Limb (tissue), 2 donors: ENCODE measurements at regions not wholly inside any gene's neighbourhood (a gene's known extent, or its start where the extent isn't known, plus 50 kb on each side); places are given as distances from the start of the nearest gene placed in this dataset.

Source experiments
- DNase-seq, 2 donors: peaks; one replicate each; pipeline ENCODE4 v3.0.0-alpha.2; 2016; ENCODE audit errors: extremely low spot score in 2 of 2

DNA sequence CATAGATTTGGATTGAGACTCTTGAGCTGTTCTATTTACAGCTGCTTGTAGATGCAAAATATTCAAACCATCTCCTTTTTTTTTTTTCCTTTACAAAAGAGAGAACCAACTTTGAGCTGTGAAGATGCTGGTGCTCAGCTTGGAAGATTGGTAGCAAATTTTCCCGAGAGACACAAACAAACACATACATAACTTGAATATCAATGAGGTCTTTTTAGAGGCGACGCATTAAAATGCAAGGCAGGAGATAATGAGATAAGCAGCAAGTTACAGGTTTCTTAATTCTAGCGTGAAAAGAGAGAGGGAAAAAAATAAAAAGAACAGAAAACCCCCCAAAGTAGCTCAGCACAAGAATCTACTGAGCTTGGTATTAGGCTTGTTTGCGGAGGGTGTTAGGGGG is 247.0 kb upstream of the SORL1-AS1 start:
- DNase-seq, result no peak

DNA sequence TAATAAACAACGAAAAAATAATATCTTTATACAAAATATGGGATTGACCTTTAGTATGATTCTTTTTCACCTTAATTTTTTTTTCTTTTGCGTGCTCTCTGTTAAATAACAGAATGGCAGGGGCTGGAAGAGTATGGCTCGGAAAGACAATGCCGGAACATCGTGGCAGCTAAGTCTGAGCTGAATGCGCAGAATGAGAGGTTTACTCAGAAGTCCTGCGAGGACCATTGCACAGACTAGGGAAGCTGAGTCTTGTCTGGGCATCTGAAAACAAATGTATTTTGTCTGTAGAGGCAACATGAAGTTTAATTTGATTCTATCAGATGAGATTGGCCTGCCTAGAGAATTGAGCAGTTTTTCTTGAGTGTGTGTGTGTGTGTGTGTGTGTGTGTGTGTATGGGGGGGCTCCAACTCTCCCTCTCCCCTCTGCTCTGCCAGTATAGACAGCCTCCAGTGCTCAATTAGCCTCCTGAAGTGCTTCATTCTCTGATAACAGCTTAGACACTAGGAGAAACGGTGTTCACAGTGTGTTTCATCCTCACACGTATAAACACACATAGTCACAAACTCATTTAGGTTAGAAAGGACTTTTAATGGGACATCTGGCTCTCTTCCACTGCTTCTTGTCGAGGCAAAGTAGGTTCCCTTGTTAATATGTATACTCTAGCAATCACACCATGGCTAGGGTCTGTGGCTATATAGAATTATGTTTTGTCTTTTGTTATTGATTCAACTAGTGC is 244.3 kb upstream of the SORL1-AS1 start:
- DNase-seq, result no peak

- DNase-seq, result peak; percentile 72 to 73
Observed at GRCh38 chr11:121696177-121696871, 243.6 kb upstream of the SORL1-AS1 start.

- DNase-seq, result no peak
Observed at GRCh38 chr11:121692236-121692635, 239.5 kb upstream of the SORL1-AS1 start.

DNA sequence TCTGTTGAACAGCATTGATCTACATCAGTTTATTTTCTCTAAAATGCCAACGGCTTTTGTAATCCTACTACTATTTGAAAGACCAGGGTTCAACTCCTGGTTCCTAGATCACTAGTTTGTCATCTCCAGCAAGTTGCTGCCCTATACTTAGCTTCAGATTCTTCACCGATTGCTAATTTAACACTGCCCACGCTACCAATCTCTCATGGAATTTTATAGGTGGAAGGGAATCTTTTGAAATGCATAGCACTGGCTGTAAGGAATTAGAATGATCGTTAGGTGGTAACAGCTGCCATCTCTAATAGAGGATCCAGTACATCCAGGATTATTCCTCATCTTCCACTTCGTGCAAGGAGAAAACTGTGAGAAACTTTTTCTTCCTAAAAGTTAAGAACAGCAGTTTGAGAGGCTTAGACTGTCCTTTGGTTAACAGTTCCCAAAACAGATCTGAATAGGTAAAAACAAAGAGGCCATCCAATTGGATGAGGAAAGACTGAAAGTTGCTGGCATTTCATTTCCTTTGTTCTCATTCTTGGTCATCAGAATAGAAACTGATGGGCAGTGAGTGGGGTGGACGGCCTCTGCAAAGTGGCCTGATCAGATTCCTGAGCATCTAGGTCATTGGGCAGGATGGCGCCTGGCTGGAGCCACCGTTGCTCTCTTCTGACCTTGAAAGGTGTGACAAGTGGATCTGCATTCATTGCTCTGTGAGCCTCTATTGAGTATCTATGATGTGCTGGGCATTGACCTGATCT is 236.3 kb upstream of the SORL1-AS1 start:
- DNase-seq, result no peak

DNA sequence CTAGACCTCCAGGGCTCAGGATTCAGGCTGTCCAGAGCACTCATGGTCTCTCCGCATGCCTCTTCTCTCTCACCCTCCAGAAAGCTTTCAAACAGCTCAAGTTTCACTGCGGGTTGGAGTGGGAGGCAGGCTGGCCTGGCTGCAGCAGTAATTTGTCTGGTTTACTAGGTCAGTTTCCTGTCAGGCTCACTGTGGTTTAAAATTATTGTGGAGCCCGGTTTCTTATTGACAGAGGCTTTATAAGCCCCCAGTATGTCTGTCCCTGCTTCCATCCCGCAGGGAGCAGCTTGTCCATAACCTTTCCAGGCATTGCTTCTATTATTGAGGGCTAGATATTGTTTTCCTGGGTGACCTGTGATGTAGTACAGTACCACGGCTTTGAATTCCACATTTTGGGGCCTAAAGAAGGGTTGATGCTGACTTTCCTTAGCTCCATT is 235.3 kb upstream of the SORL1-AS1 start:
- DNase-seq, result peak in 1 of 2 donors; percentile 56

GRCh38 chr11:121683791-121684190 is 231.0 kb upstream of the SORL1-AS1 start:
- DNase-seq, result no peak
